Endothelial cell of umbilical vein (primary cell): ENCODE measurements at regions not wholly inside any gene's neighbourhood (a gene's known extent, or its start where the extent isn't known, plus 50 kb on each side); places are given as distances from the start of the nearest gene placed in this dataset.

Experiments used
- BruUV-seq: library from RNA; stranded (reverse); fragments of 400-500 nt; replicated peaks from 2 replicates; lab custom pipeline; 2021; lab: Mats Ljungman, UMichigan
- CTCF ChIA-PET: fragments of 300-600, 350-600 bp; sonication (Branson Sonifier 250); formaldehyde crosslinking; loops from one replicate; lab custom pipeline; 2021; ENCODE audit warnings: antibody characterized with exemption, inconsistent platforms; lab: Charles Lee
- POLR2A ChIA-PET: fragments of 300-600, 350-600 bp; sonication (Branson Sonifier 250); formaldehyde crosslinking; loops from one replicate; lab custom pipeline; 2021; ENCODE audit warnings: antibody characterized with exemption, inconsistent platforms; lab: Charles Lee
- DNase-seq: peaks from one replicate; pipeline ENCODE4 v3.0.0-alpha.2; 2011; ENCODE audit warnings: low read depth, low spot score
- FAIRE-seq: peaks from 2 replicates; lab custom pipeline; 2011; peaks lifted over from hg19 to GRCh38; lab: Jason Lieb, UNC
- H2AFZ ChIP-seq: 2 replicates; pipeline ENCODE4 v1.6.0; 2012; ENCODE audit warnings: low read depth, low read length, control low read depth, inconsistent platforms
- H3K27ac ChIP-seq: 2 replicates; pipeline ENCODE4 v1.5.1; 2011; ENCODE audit warnings: low read depth, mild to moderate bottlenecking, control low read depth, low read length, moderate library complexity; ENCODE audit not compliant: insufficient read depth
- H3K27me3 ChIP-seq, 2 experiments: 2 replicates each; pipeline versions ENCODE4 v1.6.0 to v1.6.1; 2011; ENCODE audit warnings: low read length in 2 of 2, mixed read lengths in 1 of 2; ENCODE audit not compliant: control insufficient read depth in 2 of 2, insufficient read depth in 2 of 2
- H3K36me3 ChIP-seq, 2 experiments: 2 replicates in 1 of 2; 3 replicates in 1 of 2; pipeline ENCODE4 v1.5.1; 2011; ENCODE audit warnings: low read length in 2 of 2, mild to moderate bottlenecking in 1 of 2, moderate library complexity in 1 of 2; ENCODE audit not compliant: control insufficient read depth in 2 of 2, insufficient read depth in 2 of 2; ENCODE audit errors: extremely low read depth in 1 of 2
- H3K4me1 ChIP-seq: 3 replicates; pipeline ENCODE4 v1.5.1; 2011; ENCODE audit warnings: mild to moderate bottlenecking, low read length; ENCODE audit not compliant: control insufficient read depth, insufficient read depth; ENCODE audit errors: extremely low read depth
- H3K4me2 ChIP-seq: 2 replicates; pipeline ENCODE4 v1.6.1; 2011; ENCODE audit warnings: low read length, control low read depth, mixed read lengths; ENCODE audit not compliant: insufficient read depth
- H3K4me3 ChIP-seq, 3 experiments: fragments of 200-600 bp in 1 of 3; sonication (generic), shearing (Covaris generic) in 1 of 3; replicated peaks in 1 of 3; 2 replicates each; pipeline ENCODE4 v1.5.1; 2011 to 2016; ENCODE audit warnings: control low read depth in 3 of 3, low read length in 3 of 3, mild to moderate bottlenecking in 2 of 3, inconsistent platforms in 1 of 3, low read depth in 1 of 3, moderate library complexity in 1 of 3; ENCODE audit not compliant: insufficient read depth in 1 of 3
- H3K79me2 ChIP-seq: 2 replicates; pipeline ENCODE4 v1.6.0; 2012; ENCODE audit warnings: low read length, inconsistent platforms; ENCODE audit not compliant: control insufficient read depth, insufficient read depth
- H3K9ac ChIP-seq: replicated peaks from 2 replicates; pipeline ENCODE3; 2011; ENCODE audit warnings: low read length, control low read depth; ENCODE audit not compliant: insufficient read depth; ENCODE audit errors: extremely low read depth
- H3K9me1 ChIP-seq: replicated peaks from 3 replicates; pipeline ENCODE4 v1.6.0; 2011; ENCODE audit warnings: mild to moderate bottlenecking, low read length; ENCODE audit not compliant: control insufficient read depth, insufficient read depth; ENCODE audit errors: extremely low read depth
- H3K9me3 ChIP-seq: replicated peaks from 2 replicates; pipeline ENCODE4 v1.5.1; 2012; ENCODE audit warnings: low read length, inconsistent platforms; ENCODE audit not compliant: control insufficient read depth, insufficient read depth
- H4K20me1 ChIP-seq: replicated peaks from 2 replicates; pipeline ENCODE3; 2011; ENCODE audit warnings: mild to moderate bottlenecking, low read length; ENCODE audit not compliant: control insufficient read depth, insufficient read depth; ENCODE audit errors: extremely low read depth
- CTCF ChIP-seq, 2 donors: IDR thresholded peaks; 1 replicate in 1 of 2; 2 replicates in 1 of 2; pipeline ENCODE4 v1.5.1; 2011; ENCODE audit warnings: low read length in 2 of 2, mild to moderate bottlenecking in 2 of 2, moderate library complexity in 2 of 2, control low read depth in 1 of 2, inconsistent platforms in 1 of 2, low read depth in 1 of 2; ENCODE audit not compliant: insufficient read depth in 1 of 2; ENCODE audit errors: extremely low read depth in 1 of 2
- EZH2 ChIP-seq: IDR thresholded peaks from 2 replicates; pipeline ENCODE4 v1.6.1; 2012; ENCODE audit warnings: borderline replicate concordance, low read depth, mild to moderate bottlenecking, moderate library complexity, low read length, inconsistent platforms; ENCODE audit not compliant: severe bottlenecking
- FOS ChIP-seq: IDR thresholded peaks from 2 replicates; pipeline ENCODE4 v1.6.1; 2011; ENCODE audit warnings: mild to moderate bottlenecking, low read length, moderate library complexity, borderline replicate concordance; ENCODE audit not compliant: insufficient read depth
- GATA2 ChIP-seq: IDR thresholded peaks from 2 replicates; pipeline ENCODE4 v1.7.0; 2011; ENCODE audit warnings: low read depth, mild to moderate bottlenecking, moderate library complexity, mixed read lengths, low read length; ENCODE audit not compliant: insufficient read length, insufficient read depth
- JUN ChIP-seq: IDR thresholded peaks from 2 replicates; pipeline ENCODE4 v1.6.1; 2011; ENCODE audit warnings: borderline replicate concordance, low read depth; ENCODE audit not compliant: insufficient read length, insufficient read depth
- MAX ChIP-seq: IDR thresholded peaks from 2 replicates; pipeline ENCODE4 v1.6.1; 2011; ENCODE audit not compliant: insufficient read depth, insufficient read length
- MYC ChIP-seq: IDR thresholded peaks from one replicate; pipeline ENCODE4 v1.6.1; 2011; ENCODE audit warnings: mild to moderate bottlenecking, low read depth, low read length
- POLR2A ChIP-seq: IDR thresholded peaks from 2 replicates; pipeline ENCODE4 v1.6.1; 2012; ENCODE audit warnings: low read depth, mild to moderate bottlenecking, control low read depth, low read length
- POLR2AphosphoS5 ChIP-seq: IDR thresholded peaks from 2 replicates; pipeline ENCODE4 v1.6.1; 2012; ENCODE audit warnings: low read depth, mild to moderate bottlenecking, control low read depth, low read length, moderate library complexity; ENCODE audit not compliant: insufficient read depth
- dilution Hi-C: fragments of 300-500 bp; cut with MboI; formaldehyde crosslinking; loops from one replicate; pipeline ENCODE4 v1.15.0; 2019; ENCODE audit warnings: low sequenced_read_pairs; ENCODE audit not compliant: extremely low pct_ligation_motif_present
- intact Hi-C: fragments of 100-400 bp; cut with micrococcal nuclease; formaldehyde crosslinking; loops from one replicate; pipeline ENCODE4 v1.10.0; 2022

GRCh38 chr7:49523870-49524269 lies 249.6 kb upstream of the VWC2 start:
- Histone ChIP-seq H3K9me3 (peaks cover 2% of the 10 kb centered on the region), H3K9me1 (no peaks in the 10 kb centered on the region), H3K4me3 (no peak overlapping the region), H4K20me1 (no peaks in the 10 kb centered on the region), H3K27ac (no peak overlapping the region), H3K9ac (no peak overlapping the region), H3K36me3 (no peaks in the 10 kb centered on the region), H2AFZ (no peak overlapping the region), H3K27me3 (no peaks in the 10 kb centered on the region), H3K4me2 (no peak overlapping the region), H3K4me1 (no peaks in the 10 kb centered on the region), H3K79me2 (no peaks in the 10 kb centered on the region)
- POLR2A ChIA-PET = no interaction called here
- FAIRE-seq (no peak), DNase-seq (no peak)
- dilution Hi-C loops = no loop called here
- CTCF ChIA-PET = no interaction called here
- TF ChIP-seq JUN = no peak
- no peak for TF ChIP-seq GATA2
- TF ChIP-seq CTCF (IDR thresholded peaks at IDR 0.05; ENCODE audit: extremely low read depth in 1 of 2, insufficient read depth in 1 of 2, low read depth in 1 of 2, low read length in 2 of 2) = no peak
- no peak for TF ChIP-seq MYC
- TF ChIP-seq EZH2 = no peak
- TF ChIP-seq POLR2AphosphoS5 = no peak
- TF ChIP-seq FOS = no peak
- no peak for TF ChIP-seq POLR2A
- TF ChIP-seq MAX = no peak
- BruUV-seq = no TSS peak
- intact Hi-C loops = no loop called here
